Activated CD4-positive, CD25-positive, alpha-beta regulatory T cell treated with anti-CD3 and anti-CD28 coated beads, Interleukin-2, amount 50 U/mL, for 72 hours (primary cell): ENCODE measurements at regions not wholly inside any gene's neighbourhood (a gene's known extent, or its start where the extent isn't known, plus 50 kb on each side); places are given as distances from the start of the nearest gene placed in this dataset.
"Not testable (repeated sequence)": the region's sequence is repeated elsewhere in the genome, so short reads cannot be mapped to it uniquely, and the experiment has no call there.

Source experiments
- DNase-seq: peaks from one replicate; pipeline ENCODE4 v3.0.0; 2021

GRCh38 chr6:155534678-155535077 lies 79.0 kb upstream of the NOX3 start:
- no peak for DNase-seq

GRCh38 chr6:155530219-155530834 lies 74.7 kb upstream of the NOX3 start:
- no peak for DNase-seq

- not testable (repeated sequence) for DNase-seq
These were observed 74.2 kb upstream of the NOX3 start for GRCh38 chr6:155529814-155530213.

GRCh38 chr6:155528982-155529453 lies 73.4 kb upstream of the NOX3 start:
- no peak for DNase-seq

- DNase-seq, result no peak
These were observed 72.7 kb upstream of the NOX3 start for GRCh38 chr6:155528335-155528734.

GRCh38 chr6:155527443-155527842 lies 71.8 kb upstream of the NOX3 start:
- DNase-seq, result no peak

GRCh38 chr6:155523821-155524651 lies 68.4 kb upstream of the NOX3 start:
- no peak for DNase-seq

- no peak for DNase-seq
These were observed 66.1 kb upstream of the NOX3 start for GRCh38 chr6:155521719-155522118.

- no peak for DNase-seq
These were observed 64.4 kb upstream of the NOX3 start for GRCh38 chr6:155520078-155520477.

GRCh38 chr6:155519176-155519738 lies 63.6 kb upstream of the NOX3 start:
- no peak for DNase-seq

GRCh38 chr6:155517294-155517693 lies 61.7 kb upstream of the NOX3 start:
- DNase-seq, result no peak

GRCh38 chr6:155510879-155511278 lies 55.2 kb upstream of the NOX3 start:
- no peak for DNase-seq

- no peak for DNase-seq
These were observed 54.3 kb upstream of the NOX3 start for GRCh38 chr6:155509743-155510475.

GRCh38 chr6:155505608-155505989 lies 50.0 kb upstream of the NOX3 start:
- DNase-seq, result no peak
